ENCODE measurements at regions not wholly inside any gene's neighbourhood (a gene's known extent, or its start where the extent isn't known, plus 50 kb on each side); places are given as distances from the start of the nearest gene placed in this dataset.

DNA sequence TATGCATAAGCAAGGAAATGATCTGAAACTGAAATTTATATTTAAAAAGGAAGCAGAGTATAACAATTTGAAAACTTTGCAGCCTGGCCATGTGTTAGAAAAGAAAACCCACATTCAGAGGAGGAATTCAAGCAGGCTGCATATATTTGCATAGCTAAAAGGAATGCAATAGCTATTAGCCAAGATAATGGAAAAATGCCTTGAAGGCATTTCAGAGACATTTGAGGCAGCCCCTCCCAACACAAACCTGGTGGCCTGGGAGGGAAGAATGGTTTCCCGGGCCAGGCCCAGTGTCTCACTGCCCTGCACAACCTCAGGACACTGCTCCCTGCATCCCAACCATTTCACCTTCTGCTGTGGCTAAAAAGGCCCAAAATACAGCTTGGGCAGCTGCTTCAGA lies 136.8 kb downstream of the TYW3 start:
- ChIA-PET POLR2A (no interaction called here), CTCF (ENCODE audit: low intra/inter-chr PET ratio) (no interaction called here)
- no peak for FAIRE-seq
- Histone ChIP-seq H3K9me1 (ENCODE audit: control insufficient read depth, insufficient read depth, low read length) (no peaks in the 10 kb centered on the region), H4K20me1 (replicated peaks; ENCODE audit: control insufficient read depth, insufficient read depth, low read length) (no peaks in the 10 kb centered on the region), H3K27ac (ENCODE audit: extremely low read depth, low read depth, low read length) (no peak overlapping the region), H3K36me3 (ENCODE audit: control insufficient read depth, insufficient read depth, low read length) (no peaks in the 10 kb centered on the region), H3K4me3 (no peak overlapping the region), H3K4me2 (ENCODE audit: insufficient read depth, low read length) (no peak overlapping the region), H3K27me3 (ENCODE audit: control insufficient read depth in 2 of 2, insufficient read depth in 2 of 2, low read length in 2 of 2) (no peaks in the 10 kb centered on the region), H2AFZ (ENCODE audit: low read depth, low read length) (no peak overlapping the region), H3K9ac (ENCODE audit: insufficient read depth in 1 of 2, low read depth in 2 of 2, low read length in 2 of 2) (no peak overlapping the region), H3K9me3 (replicated peaks; ENCODE audit: control insufficient read depth, insufficient read depth, low read depth, low read length) (no peaks in the 10 kb centered on the region; the same call in none of the 2 replicates), H3K79me2 (ENCODE audit: control insufficient read depth, insufficient read depth, low read length) (no peaks in the 10 kb centered on the region), H3K4me1 (replicated peaks in 1 of 2; ENCODE audit: control insufficient read depth in 2 of 2, insufficient read depth in 2 of 2, low read length in 2 of 2) (no peaks in the 10 kb centered on the region)
- intact Hi-C loops (cut with micrococcal nuclease) = no loop called here
- no peak for DNase-seq (ENCODE audit: extremely low read depth in 1 of 4, low spot score in 3 of 4)
- in situ Hi-C loops (cut with MboI) = no loop called here
- no TSS peak for BruUV-seq (replicated peaks)
- no peak for ATAC-seq
- WGBS (ENCODE audit: insufficient coverage, low coverage, missing lambda C conversion rate) = 0% methylated on average over 1 of the region's 1 CpG
- TF ChIP-seq OTX1 (CRISPR knock-in tag; IDR thresholded peaks at IDR 0.05) (no peak), WHSC1 (IDR thresholded peaks at IDR 0.05; ENCODE audit: low read length) (no peak), KDM2B (CRISPR knock-in tag; IDR thresholded peaks at IDR 0.05) (no peak), MEIS2 (IDR thresholded peaks at IDR 0.05; ENCODE audit: partially characterized antibody) (no peak), MED1 (CRISPR knock-in tag; IDR thresholded peaks at IDR 0.05; ENCODE audit: borderline replicate concordance) (no peak), MAFK (IDR thresholded peaks at IDR 0.05; ENCODE audit: low read length) (no peak), ELF4 (CRISPR knock-in tag; IDR thresholded peaks at IDR 0.05) (no peak), ZNF436 (CRISPR knock-in tag; IDR thresholded peaks at IDR 0.05) (no peak), ZNF311 (CRISPR knock-in tag; IDR thresholded peaks at IDR 0.05) (no peak)
- TF ChIP-seq, protein P1, sequence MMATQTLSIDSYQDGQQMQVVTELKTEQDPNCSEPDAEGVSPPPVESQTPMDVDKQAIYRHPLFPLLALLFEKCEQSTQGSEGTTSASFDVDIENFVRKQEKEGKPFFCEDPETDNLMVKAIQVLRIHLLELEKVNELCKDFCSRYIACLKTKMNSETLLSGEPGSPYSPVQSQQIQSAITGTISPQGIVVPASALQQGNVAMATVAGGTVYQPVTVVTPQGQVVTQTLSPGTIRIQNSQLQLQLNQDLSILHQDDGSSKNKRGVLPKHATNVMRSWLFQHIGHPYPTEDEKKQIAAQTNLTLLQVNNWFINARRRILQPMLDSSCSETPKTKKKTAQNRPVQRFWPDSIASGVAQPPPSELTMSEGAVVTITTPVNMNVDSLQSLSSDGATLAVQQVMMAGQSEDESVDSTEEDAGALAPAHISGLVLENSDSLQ (IDR thresholded peaks at IDR 0.05) = no peak
- TF ChIP-seq, protein P2, sequence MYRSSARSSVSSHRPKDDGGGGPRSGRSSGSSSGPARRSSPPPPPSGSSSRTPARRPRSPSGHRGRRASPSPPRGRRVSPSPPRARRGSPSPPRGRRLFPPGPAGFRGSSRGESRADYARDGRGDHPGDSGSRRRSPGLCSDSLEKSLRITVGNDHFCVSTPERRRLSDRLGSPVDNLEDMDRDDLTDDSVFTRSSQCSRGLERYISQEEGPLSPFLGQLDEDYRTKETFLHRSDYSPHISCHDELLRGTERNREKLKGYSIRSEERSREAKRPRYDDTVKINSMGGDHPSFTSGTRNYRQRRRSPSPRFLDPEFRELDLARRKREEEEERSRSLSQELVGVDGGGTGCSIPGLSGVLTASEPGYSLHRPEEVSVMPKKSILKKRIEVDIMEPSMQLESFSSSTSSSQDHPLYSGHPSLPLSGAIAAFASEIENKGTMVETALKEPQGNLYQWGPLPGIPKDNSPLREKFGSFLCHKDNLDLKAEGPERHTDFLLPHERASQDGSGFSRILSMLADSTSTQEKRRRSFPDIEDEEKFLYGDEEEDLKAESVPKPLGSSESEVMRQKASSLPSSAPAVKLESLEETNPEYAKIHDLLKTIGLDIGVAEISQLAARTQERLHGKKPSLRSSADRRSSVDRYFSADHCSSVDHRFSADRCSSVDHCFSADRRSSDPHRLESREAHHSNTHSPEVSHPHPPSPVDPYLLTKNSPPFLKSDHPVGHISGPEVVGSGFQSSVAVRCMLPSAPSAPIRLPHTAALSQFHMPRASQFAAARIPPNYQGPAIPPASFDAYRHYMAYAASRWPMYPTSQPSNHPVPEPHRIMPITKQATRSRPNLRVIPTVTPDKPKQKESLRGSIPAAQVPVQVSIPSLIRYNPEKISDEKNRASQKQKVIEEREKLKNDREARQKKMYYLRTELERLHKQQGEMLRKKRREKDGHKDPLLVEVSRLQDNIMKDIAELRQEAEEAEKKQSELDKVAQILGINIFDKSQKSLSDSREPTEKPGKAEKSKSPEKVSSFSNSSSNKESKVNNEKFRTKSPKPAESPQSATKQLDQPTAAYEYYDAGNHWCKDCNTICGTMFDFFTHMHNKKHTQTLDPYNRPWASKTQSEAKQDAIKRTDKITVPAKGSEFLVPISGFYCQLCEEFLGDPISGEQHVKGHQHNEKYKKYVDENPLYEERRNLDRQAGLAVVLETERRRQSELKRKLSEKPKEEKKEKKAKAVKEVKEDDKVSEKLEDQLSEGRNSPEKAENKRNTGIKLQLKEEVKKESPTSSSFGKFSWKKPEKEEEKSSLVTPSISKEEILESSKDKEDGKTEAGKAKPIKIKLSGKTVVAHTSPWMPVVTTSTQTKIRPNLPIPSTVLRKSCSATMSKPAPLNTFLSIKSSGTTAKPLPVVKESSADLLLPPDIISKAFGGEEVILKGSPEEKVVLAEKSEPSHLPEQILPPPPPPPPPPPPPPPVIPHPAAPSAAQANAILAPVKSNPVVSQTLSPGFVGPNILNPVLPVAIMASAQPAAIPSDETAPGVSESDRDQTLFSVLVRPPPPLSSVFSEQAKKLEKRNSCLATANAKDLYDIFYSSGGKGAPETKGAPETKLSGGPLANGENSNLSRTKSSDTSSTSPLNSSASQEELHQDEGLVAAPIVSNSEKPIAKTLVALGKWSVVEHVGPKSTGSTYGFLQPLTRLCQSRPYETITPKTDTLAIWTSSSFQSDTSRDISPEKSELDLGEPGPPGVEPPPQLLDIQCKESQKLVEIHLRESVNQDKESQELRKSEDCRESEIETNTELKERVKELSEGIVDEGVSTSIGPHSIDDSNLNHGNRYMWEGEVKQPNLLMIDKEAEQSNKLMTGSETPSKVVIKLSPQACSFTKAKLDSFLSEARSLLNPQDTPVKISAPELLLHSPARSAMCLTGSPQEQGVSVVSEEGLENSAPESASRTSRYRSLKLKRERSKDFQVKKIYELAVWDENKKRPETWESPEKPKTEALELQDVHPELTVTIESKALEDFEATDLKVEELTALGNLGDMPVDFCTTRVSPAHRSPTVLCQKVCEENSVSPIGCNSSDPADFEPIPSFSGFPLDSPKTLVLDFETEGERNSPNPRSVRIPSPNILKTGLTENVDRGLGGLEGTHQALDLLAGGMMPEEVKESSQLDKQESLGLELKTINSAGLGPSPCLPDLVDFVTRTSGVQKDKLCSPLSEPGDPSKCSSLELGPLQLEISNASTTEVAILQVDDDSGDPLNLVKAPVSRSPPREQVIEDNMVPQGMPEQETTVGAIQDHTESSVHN (IDR thresholded peaks at IDR 0.05; ENCODE audit: borderline replicate concordance in 1 of 2, low read depth in 1 of 2) = no peak
- TF ChIP-seq, protein P3, sequence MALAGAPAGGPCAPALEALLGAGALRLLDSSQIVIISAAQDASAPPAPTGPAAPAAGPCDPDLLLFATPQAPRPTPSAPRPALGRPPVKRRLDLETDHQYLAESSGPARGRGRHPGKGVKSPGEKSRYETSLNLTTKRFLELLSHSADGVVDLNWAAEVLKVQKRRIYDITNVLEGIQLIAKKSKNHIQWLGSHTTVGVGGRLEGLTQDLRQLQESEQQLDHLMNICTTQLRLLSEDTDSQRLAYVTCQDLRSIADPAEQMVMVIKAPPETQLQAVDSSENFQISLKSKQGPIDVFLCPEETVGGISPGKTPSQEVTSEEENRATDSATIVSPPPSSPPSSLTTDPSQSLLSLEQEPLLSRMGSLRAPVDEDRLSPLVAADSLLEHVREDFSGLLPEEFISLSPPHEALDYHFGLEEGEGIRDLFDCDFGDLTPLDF (CRISPR knock-in tag; IDR thresholded peaks at IDR 0.05) = no peak

Data from K562 (cell line).